Neural cell (in vitro differentiated cells): ENCODE measurements at regions not wholly inside any gene's neighbourhood (a gene's known extent, or its start where the extent isn't known, plus 50 kb on each side); places are given as distances from the start of the nearest gene placed in this dataset.
A peak's percentile ranks its signal among the peaks of the same experiment; 100 is the strongest.

ENCODE experiments used
- H2AFZ ChIP-seq: fragments of 200-600, 300-800 bp; sonication (generic), shearing (Covaris generic); 2 replicates; pipeline ENCODE4 v1.6.0; 2014; ENCODE audit warnings: low read depth, mild to moderate bottlenecking, antibody characterized with exemption, low read length, moderate library complexity
- H3F3A ChIP-seq: fragments of 200-600 bp; shearing (Covaris generic); 2 replicates; pipeline ENCODE4 v1.6.1; 2016; ENCODE audit warnings: mild to moderate bottlenecking, moderate library complexity, mixed read lengths, antibody characterized with exemption, low read length; ENCODE audit not compliant: insufficient read depth, poor library complexity, severe bottlenecking
- H3K27ac ChIP-seq: fragments of 200-600, 300-800 bp; sonication (generic), shearing (Covaris generic); 2 replicates; pipeline ENCODE4 v1.5.1; 2014; ENCODE audit warnings: mild to moderate bottlenecking, low read length, moderate library complexity
- H3K27me3 ChIP-seq: fragments of 300-800, 200-600 bp; sonication (generic), shearing (Covaris generic); 2 replicates; pipeline ENCODE4 v1.6.0; 2014; ENCODE audit warnings: mild to moderate bottlenecking, low read depth, low read length, moderate library complexity; ENCODE audit not compliant: insufficient read depth
- H3K36me3 ChIP-seq: fragments of 300-800, 200-600 bp; sonication (generic), shearing (Covaris generic); 2 replicates; pipeline ENCODE4 v1.5.1; 2014; ENCODE audit warnings: mild to moderate bottlenecking, antibody characterized with exemption, low read length, moderate library complexity; ENCODE audit not compliant: insufficient read depth
- H3K4me2 ChIP-seq: fragments of 300-800, 200-600 bp; sonication (generic), shearing (Covaris generic); 2 replicates; pipeline ENCODE4 v1.6.0; 2014; ENCODE audit warnings: mild to moderate bottlenecking, low read length
- H3K4me3 ChIP-seq: fragments of 300-800, 200-600 bp; sonication (generic), shearing (Covaris generic); 2 replicates; pipeline ENCODE4 v1.5.1; 2014; ENCODE audit warnings: mild to moderate bottlenecking, low read length, moderate library complexity
- H3K79me2 ChIP-seq: fragments of 200-600 bp; shearing (Covaris generic); replicated peaks from 2 replicates; pipeline ENCODE4 v1.6.0; 2014; ENCODE audit warnings: mild to moderate bottlenecking, low read length, moderate library complexity; ENCODE audit not compliant: insufficient read depth
- H3K9ac ChIP-seq: fragments of 300-800, 200-600 bp; sonication (generic), shearing (Covaris generic); 2 replicates; pipeline ENCODE4 v1.6.1; 2016; ENCODE audit warnings: mild to moderate bottlenecking, low read length, mixed read lengths
- H3K9me2 ChIP-seq: fragments of 200-600 bp; shearing (Covaris generic); 2 replicates; pipeline ENCODE4 v1.6.1; 2016; ENCODE audit warnings: mild to moderate bottlenecking, low read length, mixed read lengths; ENCODE audit not compliant: insufficient read depth
- H3K9me3 ChIP-seq: fragments of 200-600, 300-800 bp; sonication (generic), shearing (Covaris generic); 2 replicates; pipeline ENCODE4 v1.6.1; 2016; ENCODE audit warnings: mild to moderate bottlenecking, mixed run types, low read length, moderate library complexity, mixed read lengths
- H4K20me1 ChIP-seq: fragments of 200-600 bp; shearing (Covaris generic); 2 replicates; pipeline ENCODE4 v1.6.1; 2016; ENCODE audit warnings: mild to moderate bottlenecking, mixed run types; ENCODE audit not compliant: insufficient read depth
- CTCF ChIP-seq: fragments of 450-650 bp; IDR thresholded peaks from 2 replicates; pipeline ENCODE4 v1.5.1; 2014; ENCODE audit warnings: antibody characterized with exemption, mild to moderate bottlenecking, moderate library complexity; ENCODE audit not compliant: poor library complexity, severe bottlenecking
- EP300 ChIP-seq: fragments of 450-650 bp; conservative IDR thresholded peaks from 2 replicates; pipeline ENCODE4 v1.6.1; 2014; ENCODE audit warnings: antibody characterized with exemption, mild to moderate bottlenecking, moderate library complexity; ENCODE audit not compliant: poor library complexity, severe bottlenecking
- EZH2 ChIP-seq: fragments of 200-600, 300-800 bp; shearing (Covaris generic), sonication (generic); IDR thresholded peaks from 2 replicates; pipeline ENCODE4 v1.6.1; 2014; ENCODE audit warnings: antibody characterized with exemption, low read length, borderline replicate concordance, mild to moderate bottlenecking; ENCODE audit not compliant: insufficient read depth, poor library complexity, severe bottlenecking
- MXI1 ChIP-seq: fragments of 450-650 bp; conservative IDR thresholded peaks from 2 replicates; pipeline ENCODE4 v1.6.1; 2014; ENCODE audit warnings: antibody characterized with exemption, mild to moderate bottlenecking; ENCODE audit not compliant: poor library complexity, severe bottlenecking
- POLR2AphosphoS5 ChIP-seq: IDR thresholded peaks from 2 replicates; pipeline ENCODE4 v1.6.1; 2012
- RAD21 ChIP-seq: fragments of 450-650 bp; conservative IDR thresholded peaks from 2 replicates; pipeline ENCODE4 v1.6.1; 2014; ENCODE audit warnings: antibody characterized with exemption, mild to moderate bottlenecking, moderate library complexity
- SMC3 ChIP-seq: fragments of 450-650 bp; conservative IDR thresholded peaks from 2 replicates; pipeline ENCODE4 v1.6.1; 2014; ENCODE audit warnings: antibody characterized with exemption, mild to moderate bottlenecking, moderate library complexity; ENCODE audit not compliant: poor library complexity
- TAF1 ChIP-seq: IDR thresholded peaks from 2 replicates; pipeline ENCODE4 v1.6.1; 2012; ENCODE audit warnings: low read depth
- TF ChIP-seq, protein P1 (sequence below): IDR thresholded peaks from 2 replicates; pipeline ENCODE4 v1.6.1; 2012; ENCODE audit warnings: borderline replicate concordance

- H3K4me3 ChIP-seq = no peak overlapping the region
- no peaks in the 10 kb centered on the region for H3K27me3 ChIP-seq
- H4K20me1 ChIP-seq = no peaks in the 10 kb centered on the region
- TF ChIP-seq EP300 = no peak
- TF ChIP-seq TAF1 = no peak
- TF ChIP-seq MXI1 = no peak
- no peak overlapping the region for H3K4me2 ChIP-seq
- H3K9me3 ChIP-seq = no peaks in the 10 kb centered on the region
- H2AFZ ChIP-seq = no peak overlapping the region
- H3K27ac ChIP-seq = no peak overlapping the region
- H3K9ac ChIP-seq = no peak overlapping the region
- H3F3A ChIP-seq = peaks cover 3% of the 10 kb centered on the region
- no peaks in the 10 kb centered on the region for H3K36me3 ChIP-seq
- no peaks in the 10 kb centered on the region for H3K79me2 ChIP-seq
- H3K9me2 ChIP-seq = no peaks in the 10 kb centered on the region
These were observed 882.9 kb downstream of the TRAM1L1 start for GRCh38 chr4:116202524-116202923.

DNA sequence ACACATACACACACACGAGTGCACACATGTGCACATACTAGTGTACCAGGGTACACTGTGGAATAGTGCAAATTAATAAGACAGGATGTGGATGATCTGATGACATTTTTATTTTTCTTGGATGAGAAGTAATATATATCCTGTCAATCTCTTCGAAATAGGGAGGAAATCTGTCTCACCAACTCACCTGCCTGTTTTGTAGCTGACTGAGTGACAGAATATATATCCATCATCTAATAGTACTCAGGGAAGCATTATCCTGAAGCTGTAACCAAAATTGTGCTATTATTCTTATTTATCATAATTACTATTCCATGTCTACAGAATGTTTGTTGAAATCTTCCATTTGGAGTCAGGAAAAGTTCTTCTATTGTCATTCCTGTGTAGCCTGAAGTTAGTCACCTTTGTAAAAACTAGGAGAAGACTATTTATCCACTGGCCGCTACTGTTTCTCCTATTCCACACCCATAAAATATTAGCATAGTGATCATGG is 888.0 kb downstream of the TRAM1L1 start:
- H3K36me3 ChIP-seq = no peaks in the 10 kb centered on the region
- no peaks in the 10 kb centered on the region for H3K79me2 ChIP-seq
- H3K9me3 ChIP-seq = no peaks in the 10 kb centered on the region
- TF ChIP-seq EP300 (peak; percentile 98), SMC3 (no peak), RAD21 (no peak), MXI1 (no peak), EZH2 (no peak), CTCF (no peak), POLR2AphosphoS5 (peak; percentile 73), TAF1 (no peak)
- TF ChIP-seq, protein P1, sequence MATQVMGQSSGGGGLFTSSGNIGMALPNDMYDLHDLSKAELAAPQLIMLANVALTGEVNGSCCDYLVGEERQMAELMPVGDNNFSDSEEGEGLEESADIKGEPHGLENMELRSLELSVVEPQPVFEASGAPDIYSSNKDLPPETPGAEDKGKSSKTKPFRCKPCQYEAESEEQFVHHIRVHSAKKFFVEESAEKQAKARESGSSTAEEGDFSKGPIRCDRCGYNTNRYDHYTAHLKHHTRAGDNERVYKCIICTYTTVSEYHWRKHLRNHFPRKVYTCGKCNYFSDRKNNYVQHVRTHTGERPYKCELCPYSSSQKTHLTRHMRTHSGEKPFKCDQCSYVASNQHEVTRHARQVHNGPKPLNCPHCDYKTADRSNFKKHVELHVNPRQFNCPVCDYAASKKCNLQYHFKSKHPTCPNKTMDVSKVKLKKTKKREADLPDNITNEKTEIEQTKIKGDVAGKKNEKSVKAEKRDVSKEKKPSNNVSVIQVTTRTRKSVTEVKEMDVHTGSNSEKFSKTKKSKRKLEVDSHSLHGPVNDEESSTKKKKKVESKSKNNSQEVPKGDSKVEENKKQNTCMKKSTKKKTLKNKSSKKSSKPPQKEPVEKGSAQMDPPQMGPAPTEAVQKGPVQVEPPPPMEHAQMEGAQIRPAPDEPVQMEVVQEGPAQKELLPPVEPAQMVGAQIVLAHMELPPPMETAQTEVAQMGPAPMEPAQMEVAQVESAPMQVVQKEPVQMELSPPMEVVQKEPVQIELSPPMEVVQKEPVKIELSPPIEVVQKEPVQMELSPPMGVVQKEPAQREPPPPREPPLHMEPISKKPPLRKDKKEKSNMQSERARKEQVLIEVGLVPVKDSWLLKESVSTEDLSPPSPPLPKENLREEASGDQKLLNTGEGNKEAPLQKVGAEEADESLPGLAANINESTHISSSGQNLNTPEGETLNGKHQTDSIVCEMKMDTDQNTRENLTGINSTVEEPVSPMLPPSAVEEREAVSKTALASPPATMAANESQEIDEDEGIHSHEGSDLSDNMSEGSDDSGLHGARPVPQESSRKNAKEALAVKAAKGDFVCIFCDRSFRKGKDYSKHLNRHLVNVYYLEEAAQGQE = peak; percentile 99
- no peaks in the 10 kb centered on the region for H3K9me2 ChIP-seq
- no peaks in the 10 kb centered on the region for H3K27me3 ChIP-seq
- H3K4me3 ChIP-seq = no peak overlapping the region
- H3K4me2 ChIP-seq = no peak overlapping the region
- no peak overlapping the region for H3K9ac ChIP-seq
- H3F3A ChIP-seq = peaks cover 3% of the 10 kb centered on the region
- no peak overlapping the region for H2AFZ ChIP-seq
- no peak overlapping the region for H3K27ac ChIP-seq
- H4K20me1 ChIP-seq = no peaks in the 10 kb centered on the region

DNA sequence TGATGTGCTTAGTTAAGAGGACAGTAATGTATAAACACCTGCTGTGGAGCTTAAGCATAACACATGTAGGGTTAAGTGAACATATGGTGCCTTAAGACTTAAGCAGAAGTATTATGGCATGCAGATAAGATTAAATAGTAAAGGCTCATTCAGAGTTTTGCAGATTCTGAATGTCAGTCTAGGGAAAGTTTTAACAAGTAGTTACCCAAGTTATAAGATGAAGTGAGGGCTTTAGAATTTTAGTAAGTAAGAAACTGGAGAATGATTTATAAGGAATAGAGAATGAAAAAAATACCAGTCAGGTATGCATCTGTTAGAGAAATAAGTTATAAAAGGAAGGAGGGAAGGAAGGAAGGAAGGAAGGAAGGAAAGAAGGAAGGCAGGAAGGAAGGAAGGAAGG is 902.1 kb downstream of the TRAM1L1 start:
- H3K36me3 ChIP-seq = no peaks in the 10 kb centered on the region
- no peaks in the 10 kb centered on the region for H3K79me2 ChIP-seq
- H3F3A ChIP-seq = no peaks in the 10 kb centered on the region
- no peak overlapping the region for H3K9ac ChIP-seq
- H3K9me3 ChIP-seq = no peaks in the 10 kb centered on the region
- H3K4me3 ChIP-seq = no peak overlapping the region
- H3K27me3 ChIP-seq = no peaks in the 10 kb centered on the region
- no peaks in the 10 kb centered on the region for H3K9me2 ChIP-seq
- no peak overlapping the region for H2AFZ ChIP-seq
- no peak overlapping the region for H3K27ac ChIP-seq
- TF ChIP-seq CTCF (no peak), SMC3 (no peak), POLR2AphosphoS5 (no peak), TAF1 (no peak)
- TF ChIP-seq, protein P1 = no peak
- no peak overlapping the region for H3K4me2 ChIP-seq
- no peaks in the 10 kb centered on the region for H4K20me1 ChIP-seq
